Epithelial cell of proximal tubule (primary cell): ENCODE measurements at regions not wholly inside any gene's neighbourhood (a gene's known extent, or its start where the extent isn't known, plus 50 kb on each side); places are given as distances from the start of the nearest gene placed in this dataset.

ENCODE experiments used
- DNase-seq: peaks from one replicate; pipeline ENCODE4 v3.0.0-alpha.2; 2011; ENCODE audit warnings: low read depth
- H3K4me3 ChIP-seq: 2 replicates; pipeline ENCODE4 v1.5.1; 2011; ENCODE audit warnings: low read depth, mild to moderate bottlenecking, low read length
- CTCF ChIP-seq: conservative IDR thresholded peaks from 2 replicates; pipeline ENCODE4 v1.5.1; 2012; ENCODE audit warnings: low read depth, mild to moderate bottlenecking, low read length

GRCh38 chr12:46711756-46712155, 114.0 kb downstream of the SLC38A4 start:
- no peak overlapping the region for H3K4me3 ChIP-seq
- TF ChIP-seq CTCF, result no peak
- DNase-seq, result no peak

GRCh38 chr12:46710125-46710743, 115.6 kb downstream of the SLC38A4 start:
- no peak for TF ChIP-seq CTCF
- no peak overlapping the region for H3K4me3 ChIP-seq
- no peak for DNase-seq

GRCh38 chr12:46702581-46703344, 123.0 kb downstream of the SLC38A4 start:
- DNase-seq, result no peak
- no peak for TF ChIP-seq CTCF
- no peak overlapping the region for H3K4me3 ChIP-seq

GRCh38 chr12:46701356-46701755, 124.4 kb downstream of the SLC38A4 start:
- no peak for TF ChIP-seq CTCF
- DNase-seq, result no peak
- no peak overlapping the region for H3K4me3 ChIP-seq

- TF ChIP-seq CTCF, result no peak
- no peak for DNase-seq
- no peak overlapping the region for H3K4me3 ChIP-seq
Measured at GRCh38 chr12:46699986-46700385, 125.8 kb downstream of the SLC38A4 start.

- TF ChIP-seq CTCF, result no peak
- H3K4me3 ChIP-seq, result no peak overlapping the region
- DNase-seq, result no peak
Measured at GRCh38 chr12:46698003-46698402, 127.8 kb downstream of the SLC38A4 start.

- TF ChIP-seq CTCF, result no peak
- H3K4me3 ChIP-seq, result no peak overlapping the region
- no peak for DNase-seq
Measured at GRCh38 chr12:46693518-46693917, 132.3 kb downstream of the SLC38A4 start.
